B cell (primary cell): ENCODE measurements at regions not wholly inside any gene's neighbourhood (a gene's known extent, or its start where the extent isn't known, plus 50 kb on each side); places are given as distances from the start of the nearest gene placed in this dataset.

Experiments used
- EZH2 ChIP-seq: IDR thresholded peaks from 2 replicates; pipeline ENCODE4 v1.6.1; 2012; ENCODE audit warnings: borderline replicate concordance, low read depth, mild to moderate bottlenecking, moderate library complexity, low read length; ENCODE audit not compliant: insufficient read depth, poor library complexity, severe bottlenecking
- TF ChIP-seq, protein P1 (sequence below): fragments of 200-600 bp; IDR thresholded peaks from one replicate; pipeline ENCODE4 v1.8.0; 2022; ENCODE audit warnings: antibody characterized with exemption, mild to moderate bottlenecking

DNA sequence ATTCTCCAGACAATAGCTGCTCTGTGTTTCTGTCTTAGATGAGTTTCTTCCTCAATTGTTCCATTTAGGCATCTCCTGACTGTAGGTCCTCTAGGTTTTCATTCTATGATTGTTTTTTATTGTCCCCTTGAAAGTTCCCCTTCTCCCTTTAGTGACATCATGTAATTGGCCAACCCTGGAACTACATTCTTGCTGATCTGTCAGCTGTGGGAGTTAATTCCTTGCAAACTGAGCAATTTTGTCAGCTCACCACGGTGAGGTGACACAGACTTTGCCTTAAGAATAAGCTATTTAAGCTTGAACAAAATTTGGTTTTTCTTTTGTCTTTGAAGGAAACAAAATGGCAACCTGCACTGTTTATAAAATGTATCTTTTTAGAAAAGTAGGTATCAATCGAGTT lies 95.9 kb downstream of the TXNL1 start:
- TF ChIP-seq, protein P1, sequence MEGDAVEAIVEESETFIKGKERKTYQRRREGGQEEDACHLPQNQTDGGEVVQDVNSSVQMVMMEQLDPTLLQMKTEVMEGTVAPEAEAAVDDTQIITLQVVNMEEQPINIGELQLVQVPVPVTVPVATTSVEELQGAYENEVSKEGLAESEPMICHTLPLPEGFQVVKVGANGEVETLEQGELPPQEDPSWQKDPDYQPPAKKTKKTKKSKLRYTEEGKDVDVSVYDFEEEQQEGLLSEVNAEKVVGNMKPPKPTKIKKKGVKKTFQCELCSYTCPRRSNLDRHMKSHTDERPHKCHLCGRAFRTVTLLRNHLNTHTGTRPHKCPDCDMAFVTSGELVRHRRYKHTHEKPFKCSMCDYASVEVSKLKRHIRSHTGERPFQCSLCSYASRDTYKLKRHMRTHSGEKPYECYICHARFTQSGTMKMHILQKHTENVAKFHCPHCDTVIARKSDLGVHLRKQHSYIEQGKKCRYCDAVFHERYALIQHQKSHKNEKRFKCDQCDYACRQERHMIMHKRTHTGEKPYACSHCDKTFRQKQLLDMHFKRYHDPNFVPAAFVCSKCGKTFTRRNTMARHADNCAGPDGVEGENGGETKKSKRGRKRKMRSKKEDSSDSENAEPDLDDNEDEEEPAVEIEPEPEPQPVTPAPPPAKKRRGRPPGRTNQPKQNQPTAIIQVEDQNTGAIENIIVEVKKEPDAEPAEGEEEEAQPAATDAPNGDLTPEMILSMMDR, result no peak
- TF ChIP-seq EZH2, result no peak
